Activated T-cell treated with anti-CD3 and anti-CD28 coated beads, Interleukin-2, amount 50 U/mL, for 4 hours (primary cell): ENCODE measurements at regions not wholly inside any gene's neighbourhood (a gene's known extent, or its start where the extent isn't known, plus 50 kb on each side); places are given as distances from the start of the nearest gene placed in this dataset.

Experiments
- ATAC-seq, 2 donors: fragments of 200-7000 bp; cut with Tn5 transposase; one replicate each; pipeline ENCODE4 v1.10.0; 2021
- DNase-seq: peaks from one replicate; pipeline ENCODE4 v3.0.0-alpha.2; 2020
- H3K27me3 Mint-ChIP-seq: one replicate; pipeline ENCODE4 v1.8.0; 2021; ENCODE audit warnings: low read depth, mixed read lengths
- H3K36me3 Mint-ChIP-seq: one replicate; pipeline ENCODE4 v1.8.0; 2022; ENCODE audit warnings: mixed read lengths; ENCODE audit not compliant: insufficient read depth
- H3K4me1 Mint-ChIP-seq: one replicate; pipeline ENCODE4 v1.8.0; 2021; ENCODE audit warnings: low read depth, mixed read lengths
- H3K4me3 Mint-ChIP-seq: one replicate; pipeline ENCODE4 v1.8.0; 2021; ENCODE audit warnings: mild to moderate bottlenecking, moderate library complexity, mixed read lengths
- H3K9me3 Mint-ChIP-seq: one replicate; pipeline ENCODE4 v1.8.0; 2021; ENCODE audit warnings: mixed read lengths

GRCh38 chr2:151083856-151084795 is 177.5 kb downstream of the RBM43 start:
- ATAC-seq = no peak
- Mint-ChIP-seq H3K27me3 (no peaks in the 10 kb centered on the region), H3K4me1 (peaks cover 9% of the 10 kb centered on the region), H3K36me3 (no peaks in the 10 kb centered on the region), H3K4me3 (no peak overlapping the region), H3K9me3 (peaks cover 4% of the 10 kb centered on the region)
- DNase-seq = no peak

- Mint-ChIP-seq H3K9me3 (peaks cover 19% of the 10 kb centered on the region), H3K36me3 (no peaks in the 10 kb centered on the region), H3K4me1 (peaks cover 8% of the 10 kb centered on the region), H3K4me3 (no peak overlapping the region), H3K27me3 (peaks cover 4% of the 10 kb centered on the region)
- ATAC-seq (no peak), DNase-seq (no peak)
These were observed 182.8 kb downstream of the RBM43 start for GRCh38 chr2:151078889-151079288.

GRCh38 chr2:151071906-151072305 is 189.8 kb downstream of the RBM43 start:
- H3K36me3 Mint-ChIP-seq = no peaks in the 10 kb centered on the region
- no peak overlapping the region for H3K4me3 Mint-ChIP-seq
- ATAC-seq = no peak
- peaks cover 5% of the 10 kb centered on the region for H3K9me3 Mint-ChIP-seq
- peaks cover 6% of the 10 kb centered on the region for H3K27me3 Mint-ChIP-seq
- no peaks in the 10 kb centered on the region for H3K4me1 Mint-ChIP-seq
- DNase-seq = no peak

DNA sequence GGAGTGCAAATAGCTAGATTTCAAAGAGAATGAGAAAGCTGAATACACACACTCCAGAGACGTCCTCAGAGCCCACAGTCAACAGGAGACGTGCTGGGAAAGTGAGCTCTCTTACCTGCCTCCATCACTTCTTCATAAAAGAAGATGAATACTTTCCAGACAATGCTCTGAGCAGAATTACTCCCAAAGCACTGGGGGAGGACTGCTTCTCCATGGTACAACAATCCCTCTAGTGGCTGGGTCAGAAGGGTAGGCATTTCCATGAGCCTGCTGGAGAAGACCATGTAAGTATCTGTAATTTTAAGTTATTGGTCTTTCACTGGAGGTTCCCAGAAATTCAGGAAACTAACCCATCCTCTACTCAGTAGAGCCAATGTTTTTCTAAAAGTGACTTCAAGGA is 190.3 kb downstream of the RBM43 start:
- no peak for ATAC-seq
- H3K27me3 Mint-ChIP-seq = peaks cover 6% of the 10 kb centered on the region
- no peaks in the 10 kb centered on the region for H3K4me1 Mint-ChIP-seq
- no peak for DNase-seq
- H3K9me3 Mint-ChIP-seq = peaks cover 4% of the 10 kb centered on the region
- no peaks in the 10 kb centered on the region for H3K36me3 Mint-ChIP-seq
- no peak overlapping the region for H3K4me3 Mint-ChIP-seq

- H3K27me3 Mint-ChIP-seq = peaks cover 6% of the 10 kb centered on the region
- DNase-seq = no peak
- H3K4me3 Mint-ChIP-seq = no peak overlapping the region
- peaks cover 4% of the 10 kb centered on the region for H3K9me3 Mint-ChIP-seq
- H3K4me1 Mint-ChIP-seq = no peaks in the 10 kb centered on the region
- H3K36me3 Mint-ChIP-seq = no peaks in the 10 kb centered on the region
- no peak for ATAC-seq
These were observed 191.4 kb downstream of the RBM43 start for GRCh38 chr2:151070253-151070652.

- ATAC-seq (no peak), DNase-seq (no peak)
- no peak overlapping the region for H3K4me3 Mint-ChIP-seq
- H3K4me1 Mint-ChIP-seq = no peaks in the 10 kb centered on the region
- no peaks in the 10 kb centered on the region for H3K9me3 Mint-ChIP-seq
- H3K36me3 Mint-ChIP-seq = no peaks in the 10 kb centered on the region
- H3K27me3 Mint-ChIP-seq = peaks cover 2% of the 10 kb centered on the region
These were observed 193.8 kb downstream of the RBM43 start for GRCh38 chr2:151067658-151068369.

- Mint-ChIP-seq H3K27me3 (peaks cover 7% of the 10 kb centered on the region), H3K9me3 (no peaks in the 10 kb centered on the region), H3K4me3 (no peak overlapping the region), H3K36me3 (no peaks in the 10 kb centered on the region), H3K4me1 (no peaks in the 10 kb centered on the region)
- no peak for DNase-seq
- ATAC-seq = no peak
These were observed 198.4 kb downstream of the RBM43 start for GRCh38 chr2:151063271-151063670.

- Mint-ChIP-seq H3K9me3 (no peaks in the 10 kb centered on the region), H3K27me3 (peaks cover 7% of the 10 kb centered on the region), H3K4me3 (no peak overlapping the region), H3K4me1 (no peaks in the 10 kb centered on the region), H3K36me3 (no peaks in the 10 kb centered on the region)
- no peak for DNase-seq
- ATAC-seq = no peak
These were observed 201.4 kb downstream of the RBM43 start for GRCh38 chr2:151060287-151060686.

DNA sequence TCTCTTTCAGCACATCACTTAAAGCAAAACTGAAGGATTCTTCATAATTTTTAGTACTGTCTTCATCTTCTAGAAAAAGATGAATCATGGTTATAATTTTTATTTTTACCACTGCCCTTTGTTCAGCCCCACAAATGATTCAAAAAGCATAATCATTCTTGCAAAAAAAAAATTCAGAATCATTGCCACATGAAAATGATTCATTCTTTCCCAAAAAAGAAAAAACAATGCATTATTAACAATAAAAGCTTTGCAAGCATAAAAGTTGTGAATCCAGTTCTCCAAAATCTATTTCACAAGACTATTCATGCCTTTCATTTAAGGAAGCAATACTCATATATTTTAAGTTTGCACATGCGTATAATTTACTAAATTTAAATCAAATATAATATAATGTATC is 204.8 kb downstream of the RBM43 start:
- Mint-ChIP-seq H3K4me3 (no peak overlapping the region), H3K27me3 (peaks cover 7% of the 10 kb centered on the region), H3K4me1 (no peaks in the 10 kb centered on the region), H3K9me3 (no peaks in the 10 kb centered on the region), H3K36me3 (no peaks in the 10 kb centered on the region)
- DNase-seq = no peak
- ATAC-seq = no peak

- Mint-ChIP-seq H3K9me3 (no peaks in the 10 kb centered on the region), H3K4me1 (no peaks in the 10 kb centered on the region), H3K4me3 (no peak overlapping the region), H3K27me3 (no peaks in the 10 kb centered on the region), H3K36me3 (no peaks in the 10 kb centered on the region)
- DNase-seq = no peak
- no peak for ATAC-seq
These were observed 208.0 kb downstream of the RBM43 start for GRCh38 chr2:151053661-151053990.

GRCh38 chr2:151052850-151053660 is 208.6 kb downstream of the RBM43 start:
- no peaks in the 10 kb centered on the region for H3K36me3 Mint-ChIP-seq
- DNase-seq (no peak), ATAC-seq (no peak)
- H3K4me1 Mint-ChIP-seq = no peaks in the 10 kb centered on the region
- no peaks in the 10 kb centered on the region for H3K9me3 Mint-ChIP-seq
- no peaks in the 10 kb centered on the region for H3K27me3 Mint-ChIP-seq
- no peak overlapping the region for H3K4me3 Mint-ChIP-seq

DNA sequence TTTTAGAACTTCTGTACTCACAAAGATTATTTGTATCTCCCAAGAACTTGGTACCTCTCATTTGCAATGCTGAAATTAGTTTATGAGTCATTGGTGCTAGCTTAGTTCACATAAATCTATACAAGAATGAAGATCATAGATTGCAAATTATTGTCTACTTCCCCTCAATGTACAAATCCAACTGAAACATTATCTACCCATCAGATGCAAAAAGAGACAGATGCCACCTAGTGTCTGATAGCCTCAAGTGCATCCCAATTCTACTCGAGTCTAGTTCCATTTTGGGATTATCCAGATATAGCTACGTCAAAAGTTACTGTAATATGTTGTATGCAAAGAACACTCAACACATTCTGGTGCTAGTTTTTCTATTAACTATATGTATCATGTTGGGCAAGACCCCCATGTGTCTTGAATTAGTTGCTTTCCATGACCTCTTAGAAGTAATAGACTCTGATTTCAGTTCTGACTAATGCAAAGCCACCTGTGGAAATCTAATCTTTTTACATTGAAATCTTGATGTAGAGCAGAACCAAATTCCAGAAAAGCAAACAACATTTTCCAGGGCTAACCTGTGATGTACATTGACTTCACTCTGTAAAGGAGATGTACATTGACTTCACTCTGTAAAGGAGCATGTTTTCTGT is 210.0 kb downstream of the RBM43 start:
- no peaks in the 10 kb centered on the region for H3K27me3 Mint-ChIP-seq
- ATAC-seq = peak in 1 of 2 donors; percentile 28
- H3K4me3 Mint-ChIP-seq = no peak overlapping the region
- no peaks in the 10 kb centered on the region for H3K9me3 Mint-ChIP-seq
- no peaks in the 10 kb centered on the region for H3K4me1 Mint-ChIP-seq
- no peaks in the 10 kb centered on the region for H3K36me3 Mint-ChIP-seq
- DNase-seq = no peak

GRCh38 chr2:151049746-151050145 is 211.9 kb downstream of the RBM43 start:
- no peak overlapping the region for H3K4me3 Mint-ChIP-seq
- DNase-seq = no peak
- no peaks in the 10 kb centered on the region for H3K4me1 Mint-ChIP-seq
- no peaks in the 10 kb centered on the region for H3K9me3 Mint-ChIP-seq
- H3K36me3 Mint-ChIP-seq = no peaks in the 10 kb centered on the region
- no peak for ATAC-seq
- no peaks in the 10 kb centered on the region for H3K27me3 Mint-ChIP-seq
